ENCODE measurements at regions not wholly inside any gene's neighbourhood (a gene's known extent, or its start where the extent isn't known, plus 50 kb on each side); places are given as distances from the start of the nearest gene placed in this dataset.

DNA sequence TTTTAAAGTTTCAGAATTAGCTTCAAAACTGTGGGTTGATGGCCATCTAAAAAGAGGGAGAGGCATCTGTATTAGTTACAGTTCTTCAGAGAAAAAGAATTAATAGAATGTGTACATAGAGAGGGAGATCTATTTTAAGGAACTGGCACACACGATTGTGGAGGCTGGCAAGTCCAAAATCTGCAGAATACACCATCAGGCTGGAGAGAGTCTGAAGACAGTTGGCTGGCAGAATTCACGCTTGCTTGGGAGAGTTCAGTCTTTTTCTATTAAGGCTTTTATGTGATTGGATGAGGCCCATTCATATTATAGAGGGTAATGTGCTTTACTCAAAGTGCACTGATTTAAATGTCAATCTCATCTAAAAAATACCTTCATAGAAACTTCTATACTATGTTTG lies 135.1 kb upstream of the SORCS1 start:
- Histone ChIP-seq H3K9ac (replicated peaks in 1 of 4; ENCODE audit: extremely low read depth in 1 of 4, low read depth in 3 of 4, low read length in 3 of 4) (no peak overlapping the region), H3K56ac (replicated peaks; ENCODE audit: insufficient read length, low read depth, low read length) (no peak overlapping the region), H3K79me1 (ENCODE audit: low read depth, low read length) (no peaks in the 10 kb centered on the region), H2BK5ac (ENCODE audit: low read depth, low read length) (no peak overlapping the region), H4K91ac (replicated peaks; ENCODE audit: insufficient read length, low read length) (no peak overlapping the region), H3K23me2 (ENCODE audit: low read depth, low read length) (no peaks in the 10 kb centered on the region), H3K4me3 (ENCODE audit: extremely low read depth in 1 of 4, insufficient read depth in 2 of 4, low read depth in 3 of 4, low read length in 4 of 4) (no peak overlapping the region), H3K36me3 (ENCODE audit: control insufficient read depth in 2 of 4, insufficient read depth in 4 of 4, low read length in 3 of 4) (no peaks in the 10 kb centered on the region), H2BK120ac (replicated peaks; ENCODE audit: low read depth, low read length) (no peak overlapping the region), H4K20me1 (replicated peaks in 1 of 2; ENCODE audit: control insufficient read depth in 1 of 2, insufficient read depth in 2 of 2, low read length in 2 of 2) (no peaks in the 10 kb centered on the region), H3K23ac (ENCODE audit: insufficient read length) (no peak overlapping the region), H3K79me2 (ENCODE audit: control insufficient read depth in 1 of 2, insufficient read depth in 2 of 2, low read length in 2 of 2) (no peaks in the 10 kb centered on the region), H3K18ac (ENCODE audit: extremely low read depth, low read length) (no peak overlapping the region), H3K4ac (replicated peaks; ENCODE audit: insufficient read length, low read depth, low read length) (no peak overlapping the region), H3K27me3 (replicated peaks in 1 of 4; ENCODE audit: control insufficient read depth in 3 of 4, extremely low read depth in 1 of 4, insufficient read depth in 3 of 4, low read length in 3 of 4) (no peaks in the 10 kb centered on the region), H3K14ac (ENCODE audit: insufficient read length) (no peak overlapping the region), H2AK5ac (ENCODE audit: low read depth, low read length) (no peak overlapping the region), H4K8ac (ENCODE audit: extremely low read depth, insufficient read depth, low read length) (no peak overlapping the region), H2AFZ (ENCODE audit: low read length) (no peak overlapping the region), H4K5ac (ENCODE audit: insufficient read length, low read depth, low read length) (no peak overlapping the region), H2BK20ac (ENCODE audit: low read length) (no peak overlapping the region), H3K9me3 (ENCODE audit: insufficient read depth in 2 of 2, low read depth in 1 of 2, low read length in 1 of 2) (no peaks in the 10 kb centered on the region), H3K27ac (ENCODE audit: low read depth, low read length) (no peak overlapping the region), H3K4me2 (ENCODE audit: insufficient read depth in 1 of 2, low read depth in 2 of 2, low read length in 2 of 2) (no peak overlapping the region), H2BK12ac (ENCODE audit: low read depth, low read length) (no peak overlapping the region), H2BK15ac (ENCODE audit: low read length) (no peak overlapping the region), H3K4me1 (replicated peaks in 1 of 4; ENCODE audit: control insufficient read depth in 3 of 4, insufficient read depth in 4 of 4, low read length in 3 of 4) (no peaks in the 10 kb centered on the region)
- no peak for TF ChIP-seq NANOG (IDR thresholded peaks at IDR 0.05; ENCODE audit: insufficient read depth, low read depth, low read length, poor library complexity, severe bottlenecking)
- no peak for TF ChIP-seq TCF12 (IDR thresholded peaks at IDR 0.05; ENCODE audit: low read depth, low read length)
- TF ChIP-seq TEAD4 (IDR thresholded peaks at IDR 0.05; ENCODE audit: low read depth, low read length): no peak
- no peak for TF ChIP-seq JUN (IDR thresholded peaks at IDR 0.05; ENCODE audit: low read depth, low read length)
- no peak for TF ChIP-seq TAF7 (optimal IDR thresholded peaks at IDR 0.05; ENCODE audit: borderline replicate concordance, low read depth, low read length)
- no peak for TF ChIP-seq BRCA1 (IDR thresholded peaks at IDR 0.05; ENCODE audit: low read depth, low read length)
- TF ChIP-seq NRF1 (IDR thresholded peaks at IDR 0.05; ENCODE audit: low read depth, low read length): no peak
- no peak for TF ChIP-seq GABPA (IDR thresholded peaks at IDR 0.05; ENCODE audit: borderline replicate concordance, insufficient read depth, low read length)
- TF ChIP-seq, protein P1, sequence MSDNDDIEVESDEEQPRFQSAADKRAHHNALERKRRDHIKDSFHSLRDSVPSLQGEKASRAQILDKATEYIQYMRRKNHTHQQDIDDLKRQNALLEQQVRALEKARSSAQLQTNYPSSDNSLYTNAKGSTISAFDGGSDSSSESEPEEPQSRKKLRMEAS (IDR thresholded peaks at IDR 0.05): no peak
- TF ChIP-seq JUND (IDR thresholded peaks at IDR 0.05; ENCODE audit: low read length): no peak
- TF ChIP-seq RNF2 (IDR thresholded peaks at IDR 0.05; ENCODE audit: borderline replicate concordance, low read depth, low read length, missing control alignments, poor library complexity, severe bottlenecking): no peak
- TF ChIP-seq YY1 (IDR thresholded peaks at IDR 0.05; ENCODE audit: low read depth, low read length): no peak
- TF ChIP-seq ASH2L (IDR thresholded peaks at IDR 0.05; ENCODE audit: low read length): no peak
- TF ChIP-seq BCL11A (IDR thresholded peaks at IDR 0.05; ENCODE audit: low read depth in 2 of 2, low read length in 2 of 2): no peak
- ChIA-PET CTCF (ENCODE audit: partially characterized antibody) (no interaction called here), POLR2A (ENCODE audit: partially characterized antibody) (no interaction called here)
- FAIRE-seq (no peak), DNase-seq (ENCODE audit: low read depth in 1 of 2, low spot score in 2 of 2) (no peak)
- WGBS, 2 experiments (ENCODE audit: extremely low coverage in 1 of 2, insufficient coverage in 1 of 2, insufficient read length in 1 of 2, insufficient replicate concordance in 2 of 2, low coverage in 1 of 2, low lambda C conversion rate in 2 of 2, missing lambda C conversion rate in 1 of 2): 88% methylated on average over 2 of the region's 2 CpGs; no CpG with 5 or more reads in 1 of the 2 experiments
